Neural cell (in vitro differentiated cells): ENCODE measurements at regions not wholly inside any gene's neighbourhood (a gene's known extent, or its start where the extent isn't known, plus 50 kb on each side); places are given as distances from the start of the nearest gene placed in this dataset.

Source experiments
- EP300 ChIP-seq: fragments of 450-650 bp; conservative IDR thresholded peaks from 2 replicates; pipeline ENCODE4 v1.6.1; 2014; ENCODE audit warnings: antibody characterized with exemption, mild to moderate bottlenecking, moderate library complexity; ENCODE audit not compliant: poor library complexity, severe bottlenecking
- EZH2 ChIP-seq: fragments of 200-600, 300-800 bp; shearing (Covaris generic), sonication (generic); IDR thresholded peaks from 2 replicates; pipeline ENCODE4 v1.6.1; 2014; ENCODE audit warnings: antibody characterized with exemption, low read length, borderline replicate concordance, mild to moderate bottlenecking; ENCODE audit not compliant: insufficient read depth, poor library complexity, severe bottlenecking
- MXI1 ChIP-seq: fragments of 450-650 bp; conservative IDR thresholded peaks from 2 replicates; pipeline ENCODE4 v1.6.1; 2014; ENCODE audit warnings: antibody characterized with exemption, mild to moderate bottlenecking; ENCODE audit not compliant: poor library complexity, severe bottlenecking
- POLR2AphosphoS5 ChIP-seq: IDR thresholded peaks from 2 replicates; pipeline ENCODE4 v1.6.1; 2012
- RAD21 ChIP-seq: fragments of 450-650 bp; conservative IDR thresholded peaks from 2 replicates; pipeline ENCODE4 v1.6.1; 2014; ENCODE audit warnings: antibody characterized with exemption, mild to moderate bottlenecking, moderate library complexity
- SMC3 ChIP-seq: fragments of 450-650 bp; conservative IDR thresholded peaks from 2 replicates; pipeline ENCODE4 v1.6.1; 2014; ENCODE audit warnings: antibody characterized with exemption, mild to moderate bottlenecking, moderate library complexity; ENCODE audit not compliant: poor library complexity
- TF ChIP-seq, protein P1 (sequence below): fragments of 450-650 bp; IDR thresholded peaks from 2 replicates; pipeline ENCODE4 v1.5.1; 2014; ENCODE audit warnings: antibody characterized with exemption, mild to moderate bottlenecking, moderate library complexity; ENCODE audit not compliant: poor library complexity, severe bottlenecking
- TF ChIP-seq, protein P2 (sequence below): IDR thresholded peaks from 2 replicates; pipeline ENCODE4 v1.6.1; 2012; ENCODE audit warnings: borderline replicate concordance

DNA sequence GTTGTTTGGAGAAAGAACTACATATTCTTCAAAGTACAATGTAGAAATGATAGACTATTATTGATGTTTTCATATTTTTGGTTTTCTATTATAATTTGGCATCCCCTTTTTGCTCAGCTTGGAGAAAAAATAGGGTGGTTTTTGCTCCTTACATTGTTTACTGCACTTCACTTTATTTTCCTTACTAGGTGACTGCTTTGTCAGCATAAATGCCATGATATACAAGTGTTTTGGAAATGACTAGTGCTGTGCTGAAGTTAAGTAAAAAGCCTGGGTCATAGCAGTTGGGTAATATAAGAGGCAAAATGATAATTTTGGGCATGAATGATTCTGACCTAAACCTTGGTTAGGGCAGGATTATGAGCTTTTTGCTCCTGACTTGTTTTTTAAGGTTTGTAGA lies 250.9 kb downstream of the KCNS3 start:
- TF ChIP-seq, protein P1, sequence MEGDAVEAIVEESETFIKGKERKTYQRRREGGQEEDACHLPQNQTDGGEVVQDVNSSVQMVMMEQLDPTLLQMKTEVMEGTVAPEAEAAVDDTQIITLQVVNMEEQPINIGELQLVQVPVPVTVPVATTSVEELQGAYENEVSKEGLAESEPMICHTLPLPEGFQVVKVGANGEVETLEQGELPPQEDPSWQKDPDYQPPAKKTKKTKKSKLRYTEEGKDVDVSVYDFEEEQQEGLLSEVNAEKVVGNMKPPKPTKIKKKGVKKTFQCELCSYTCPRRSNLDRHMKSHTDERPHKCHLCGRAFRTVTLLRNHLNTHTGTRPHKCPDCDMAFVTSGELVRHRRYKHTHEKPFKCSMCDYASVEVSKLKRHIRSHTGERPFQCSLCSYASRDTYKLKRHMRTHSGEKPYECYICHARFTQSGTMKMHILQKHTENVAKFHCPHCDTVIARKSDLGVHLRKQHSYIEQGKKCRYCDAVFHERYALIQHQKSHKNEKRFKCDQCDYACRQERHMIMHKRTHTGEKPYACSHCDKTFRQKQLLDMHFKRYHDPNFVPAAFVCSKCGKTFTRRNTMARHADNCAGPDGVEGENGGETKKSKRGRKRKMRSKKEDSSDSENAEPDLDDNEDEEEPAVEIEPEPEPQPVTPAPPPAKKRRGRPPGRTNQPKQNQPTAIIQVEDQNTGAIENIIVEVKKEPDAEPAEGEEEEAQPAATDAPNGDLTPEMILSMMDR = no peak
- TF ChIP-seq EZH2 = no peak
- no peak for TF ChIP-seq MXI1
- TF ChIP-seq SMC3 = no peak
- TF ChIP-seq EP300 = no peak
- TF ChIP-seq, protein P2, sequence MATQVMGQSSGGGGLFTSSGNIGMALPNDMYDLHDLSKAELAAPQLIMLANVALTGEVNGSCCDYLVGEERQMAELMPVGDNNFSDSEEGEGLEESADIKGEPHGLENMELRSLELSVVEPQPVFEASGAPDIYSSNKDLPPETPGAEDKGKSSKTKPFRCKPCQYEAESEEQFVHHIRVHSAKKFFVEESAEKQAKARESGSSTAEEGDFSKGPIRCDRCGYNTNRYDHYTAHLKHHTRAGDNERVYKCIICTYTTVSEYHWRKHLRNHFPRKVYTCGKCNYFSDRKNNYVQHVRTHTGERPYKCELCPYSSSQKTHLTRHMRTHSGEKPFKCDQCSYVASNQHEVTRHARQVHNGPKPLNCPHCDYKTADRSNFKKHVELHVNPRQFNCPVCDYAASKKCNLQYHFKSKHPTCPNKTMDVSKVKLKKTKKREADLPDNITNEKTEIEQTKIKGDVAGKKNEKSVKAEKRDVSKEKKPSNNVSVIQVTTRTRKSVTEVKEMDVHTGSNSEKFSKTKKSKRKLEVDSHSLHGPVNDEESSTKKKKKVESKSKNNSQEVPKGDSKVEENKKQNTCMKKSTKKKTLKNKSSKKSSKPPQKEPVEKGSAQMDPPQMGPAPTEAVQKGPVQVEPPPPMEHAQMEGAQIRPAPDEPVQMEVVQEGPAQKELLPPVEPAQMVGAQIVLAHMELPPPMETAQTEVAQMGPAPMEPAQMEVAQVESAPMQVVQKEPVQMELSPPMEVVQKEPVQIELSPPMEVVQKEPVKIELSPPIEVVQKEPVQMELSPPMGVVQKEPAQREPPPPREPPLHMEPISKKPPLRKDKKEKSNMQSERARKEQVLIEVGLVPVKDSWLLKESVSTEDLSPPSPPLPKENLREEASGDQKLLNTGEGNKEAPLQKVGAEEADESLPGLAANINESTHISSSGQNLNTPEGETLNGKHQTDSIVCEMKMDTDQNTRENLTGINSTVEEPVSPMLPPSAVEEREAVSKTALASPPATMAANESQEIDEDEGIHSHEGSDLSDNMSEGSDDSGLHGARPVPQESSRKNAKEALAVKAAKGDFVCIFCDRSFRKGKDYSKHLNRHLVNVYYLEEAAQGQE = no peak
- TF ChIP-seq RAD21 = no peak
- TF ChIP-seq POLR2AphosphoS5 = no peak
